ENCODE measurements at regions not wholly inside any gene's neighbourhood (a gene's known extent, or its start where the extent isn't known, plus 50 kb on each side); places are given as distances from the start of the nearest gene placed in this dataset.

- no peak for DNase-seq
Observed at GRCh38 chr9:97747201-97747965, 50.2 kb upstream of the XPA start.

GRCh38 chr9:97748525-97748924 lies 51.4 kb upstream of the XPA start:
- no peak for DNase-seq

- DNase-seq: no peak
Observed at GRCh38 chr9:97749928-97750327, 52.8 kb upstream of the XPA start.

GRCh38 chr9:97751531-97751930 lies 54.4 kb upstream of the XPA start:
- DNase-seq: no peak

- DNase-seq: no peak
Observed at GRCh38 chr9:97752274-97752673, 55.1 kb upstream of the XPA start.

GRCh38 chr9:97753364-97753763 lies 56.2 kb upstream of the XPA start:
- no peak for DNase-seq

GRCh38 chr9:97753975-97754374 lies 56.8 kb upstream of the XPA start:
- no peak for DNase-seq

- no peak for DNase-seq
Observed at GRCh38 chr9:97755618-97756267, 58.6 kb upstream of the XPA start.

- DNase-seq: no peak
Observed at GRCh38 chr9:97756991-97757390, 59.9 kb upstream of the XPA start.

GRCh38 chr9:97758334-97758916 lies 61.3 kb upstream of the XPA start:
- DNase-seq: no peak

GRCh38 chr9:97759581-97760288 lies 62.6 kb upstream of the XPA start:
- no peak for DNase-seq

GRCh38 chr9:97761056-97761598 lies 64.0 kb upstream of the XPA start:
- DNase-seq: no peak

GRCh38 chr9:97761879-97762278 lies 64.7 kb upstream of the XPA start:
- DNase-seq: no peak

GRCh38 chr9:97763874-97764273 lies 66.7 kb upstream of the XPA start:
- DNase-seq: no peak

- no peak for DNase-seq
Observed at GRCh38 chr9:97766092-97766491, 69.0 kb upstream of the XPA start.

GRCh38 chr9:97766610-97767009 lies 69.5 kb upstream of the XPA start:
- DNase-seq: no peak

- DNase-seq: no peak
Observed at GRCh38 chr9:97767891-97768290, 70.8 kb upstream of the XPA start.

- no peak for DNase-seq
Observed at GRCh38 chr9:97768746-97769145, 71.6 kb upstream of the XPA start.

- no peak for DNase-seq
Observed at GRCh38 chr9:97769208-97769607, 72.1 kb upstream of the XPA start.

GRCh38 chr9:97770808-97771372 lies 73.8 kb upstream of the XPA start:
- DNase-seq: no peak

- no peak for DNase-seq
Observed at GRCh38 chr9:97771641-97772040, 74.5 kb upstream of the XPA start.

GRCh38 chr9:97772145-97772544 lies 75.0 kb upstream of the XPA start:
- DNase-seq: no peak

GRCh38 chr9:97773091-97773490 lies 76.0 kb upstream of the XPA start:
- no peak for DNase-seq

Data from activated CD4-positive, CD25-positive, alpha-beta regulatory T cell (primary cell).